Psoas muscle (tissue), 7 donors: ENCODE measurements at regions not wholly inside any gene's neighbourhood (a gene's known extent, or its start where the extent isn't known, plus 50 kb on each side); places are given as distances from the start of the nearest gene placed in this dataset.

Experiments used
- ATAC-seq, 4 donors: fragments of 200-7000 bp; cut with Tn5 transposase; one replicate each; pipeline ENCODE4 v1.9.1; 2020; ENCODE audit warnings: moderate library complexity in 3 of 4, mild to moderate bottlenecking in 2 of 4
- DNase-seq, 2 donors: peaks; one replicate each; pipeline ENCODE4 v3.0.0-alpha.2; 2020
- H3K27ac ChIP-seq: fragments of 200-600 bp; one replicate; pipeline ENCODE4 v1.8.0; 2022
- H3K27me3 ChIP-seq, 3 donors: fragments of 200-600 bp in 1 of 3; one replicate each; pipeline versions ENCODE4 v1.6.1 to v1.8.0; 2013 to 2022; ENCODE audit warnings: low read length in 2 of 3, mild to moderate bottlenecking in 2 of 3, moderate library complexity in 1 of 3; ENCODE audit not compliant: insufficient read depth in 3 of 3
- H3K36me3 ChIP-seq, 2 donors: fragments of 200-600 bp in 1 of 2; one replicate each; pipeline versions ENCODE4 v1.6.1 to v1.8.0; 2013 to 2022; ENCODE audit warnings: low read depth in 1 of 2, mild to moderate bottlenecking in 1 of 2, moderate library complexity in 1 of 2; ENCODE audit not compliant: insufficient read depth in 1 of 2
- H3K4me1 ChIP-seq: fragments of 200-600 bp; one replicate; pipeline ENCODE4 v1.8.0; 2022
- H3K4me3 ChIP-seq: fragments of 200-600 bp; one replicate; pipeline ENCODE4 v1.8.0; 2022; ENCODE audit warnings: mild to moderate bottlenecking
- H3K9me3 ChIP-seq: fragments of 200-600 bp; one replicate; pipeline ENCODE4 v1.8.0; 2022
- CTCF ChIP-seq: fragments of 200-600 bp; IDR thresholded peaks from one replicate; pipeline ENCODE4 v1.8.0; 2022; ENCODE audit warnings: antibody characterized with exemption
- WGBS, 3 donors: extraction: QIAGEN DNeasy Blood & Tissue Kit; methylation state at CpG; one replicate each; pipeline versions ENCODE4 v1.1.6 to v1.1.7; 2013; 5-methylcytosine and 5-hydroxymethylcytosine counted together
- intact Hi-C, 2 donors: fragments of 100-400 bp; cut with DNase I; formaldehyde crosslinking; loops; one replicate each; pipeline versions ENCODE4 v1.11.0 to v1.14.2; 2022
- donor health status: healthy with polysubstance abuse.
- donor health status: DM: no; HTN: no; CAD: no; lungs with moderate emphysema.
- donor health status: Bipolar disorder and iron deficiency.
- donor health status: healthy.
- donor health status: DM: yes; HTN: yes; CAD: no.
- donor health status: DM: no; HTN: no; CAD: no.
- donor health status: DM: yes; HTN: yes; CAD: no.

GRCh38 chr3:154783061-154783460 is 297.1 kb upstream of the MME start:
- Histone ChIP-seq H3K27ac (no peak overlapping the region), H3K9me3 (no peaks in the 10 kb centered on the region), H3K4me1 (no peaks in the 10 kb centered on the region), H3K36me3 (no peaks in the 10 kb centered on the region), H3K27me3 (no peaks in the 10 kb centered on the region), H3K4me3 (no peak overlapping the region)
- intact Hi-C loops: no loop called here
- no peak for ATAC-seq
- DNase-seq: no peak
- TF ChIP-seq CTCF: no peak
- 11 to 31% (median 23%) methylated on average over 3 of the region's 3 CpGs for WGBS, 3 donors

- Histone ChIP-seq H3K4me1 (no peaks in the 10 kb centered on the region), H3K36me3 (no peaks in the 10 kb centered on the region), H3K27ac (no peak overlapping the region), H3K4me3 (no peak overlapping the region), H3K27me3 (no peaks in the 10 kb centered on the region), H3K9me3 (no peaks in the 10 kb centered on the region)
- ATAC-seq (peak in 1 of 4 donors; percentile 30), DNase-seq (no peak)
- TF ChIP-seq CTCF: no peak
- intact Hi-C loops: no loop called here
- WGBS, 3 donors: 42 to 59% (median 58%) methylated on average over 2 of the region's 2 CpGs
Measured at GRCh38 chr3:154782151-154782550, 298.0 kb upstream of the MME start.

GRCh38 chr3:154781595-154781994 is 298.5 kb upstream of the MME start:
- H3K4me1 ChIP-seq: no peaks in the 10 kb centered on the region
- no peak overlapping the region for H3K27ac ChIP-seq
- no peaks in the 10 kb centered on the region for H3K9me3 ChIP-seq
- H3K27me3 ChIP-seq: no peaks in the 10 kb centered on the region
- intact Hi-C loops: no loop called here
- TF ChIP-seq CTCF: no peak
- WGBS, 3 donors: 90 to 95% (median 92%) methylated on average over 3 of the region's 3 CpGs
- H3K4me3 ChIP-seq: no peak overlapping the region
- DNase-seq (no peak), ATAC-seq (no peak)
- H3K36me3 ChIP-seq: no peaks in the 10 kb centered on the region

- intact Hi-C loops: no loop called here
- Histone ChIP-seq H3K4me3 (no peak overlapping the region), H3K27ac (no peak overlapping the region), H3K9me3 (no peaks in the 10 kb centered on the region), H3K27me3 (no peaks in the 10 kb centered on the region), H3K36me3 (no peaks in the 10 kb centered on the region), H3K4me1 (no peaks in the 10 kb centered on the region)
- DNase-seq: no peak
- no peak for TF ChIP-seq CTCF
- ATAC-seq: no peak
- 82 to 90% (median 83%) methylated on average over 1 of the region's 1 CpG for whole genome bisulfite sequencing, 3 donors
Measured at GRCh38 chr3:154780263-154780662, 299.9 kb upstream of the MME start.

GRCh38 chr3:154779571-154779970 is 300.5 kb upstream of the MME start:
- Histone ChIP-seq H3K36me3 (no peaks in the 10 kb centered on the region), H3K27ac (no peak overlapping the region), H3K9me3 (no peaks in the 10 kb centered on the region), H3K27me3 (no peaks in the 10 kb centered on the region), H3K4me1 (no peaks in the 10 kb centered on the region), H3K4me3 (no peak overlapping the region)
- DNase-seq: no peak
- no peak for TF ChIP-seq CTCF
- 19 to 35% (median 26%) methylated on average over 2 of the region's 2 CpGs for WGBS, 3 donors
- intact Hi-C loops: no loop called here
- ATAC-seq: no peak
